ENCODE measurements at regions not wholly inside any gene's neighbourhood (a gene's known extent, or its start where the extent isn't known, plus 50 kb on each side); places are given as distances from the start of the nearest gene placed in this dataset.

GRCh38 chr15:29542994-29543393 lies 273.4 kb upstream of the NSMCE3 start:
- TF ChIP-seq CTCF (conservative IDR thresholded peaks at IDR 0.05 in 1 of 2, IDR thresholded peaks at IDR 0.05 in 1 of 2; ENCODE audit: low read depth in 1 of 2, low read length in 2 of 2) (no peak), EZH2 (IDR thresholded peaks at IDR 0.05; ENCODE audit: low read length, missing control alignments) (no peak)

All from fibroblast of lung (primary cell).